ACC112 (cell line): ENCODE measurements at regions not wholly inside any gene's neighbourhood (a gene's known extent, or its start where the extent isn't known, plus 50 kb on each side); places are given as distances from the start of the nearest gene placed in this dataset.
"Not testable (repeated sequence)": the region's sequence is repeated elsewhere in the genome, so short reads cannot be mapped to it uniquely, and the experiment has no call there.

ENCODE experiments used
- H2AFZ ChIP-seq: fragments of 200-600 bp; sonication (generic); one replicate; pipeline ENCODE4 v1.6.0; 2017; ENCODE audit warnings: antibody characterized with exemption, low read length; ENCODE audit not compliant: unreplicated experiment
- H3K27ac ChIP-seq: fragments of 200-600 bp; sonication (generic); 2 replicates; pipeline ENCODE4 v1.5.1; 2014; ENCODE audit warnings: low read depth, mild to moderate bottlenecking, antibody characterized with exemption, low read length, moderate library complexity
- H3K27me3 ChIP-seq: fragments of 200-600 bp; sonication (generic); 2 replicates; pipeline ENCODE4 v1.6.1; 2014; ENCODE audit warnings: mild to moderate bottlenecking, antibody characterized with exemption, low read length, moderate library complexity, mixed read lengths; ENCODE audit not compliant: insufficient read depth
- H3K36me3 ChIP-seq: fragments of 200-600 bp; sonication (generic); 2 replicates; pipeline ENCODE4 v1.6.1; 2016; ENCODE audit warnings: mild to moderate bottlenecking, antibody characterized with exemption, low read length, moderate library complexity, mixed read lengths; ENCODE audit not compliant: insufficient read depth
- H3K4me1 ChIP-seq: fragments of 200-600 bp; sonication (generic); one replicate; pipeline ENCODE4 v1.6.1; 2016; ENCODE audit warnings: low read length, mixed read lengths; ENCODE audit not compliant: insufficient read depth, unreplicated experiment, control insufficient read depth
- H3K4me3 ChIP-seq: fragments of 200-600 bp; sonication (generic); 2 replicates; pipeline ENCODE4 v1.5.1; 2014; ENCODE audit warnings: mild to moderate bottlenecking, low read depth, low read length
- H3K79me2 ChIP-seq: fragments of 200-600 bp; sonication (generic); one replicate; pipeline ENCODE4 v1.6.0; 2016; ENCODE audit warnings: low read length; ENCODE audit not compliant: control insufficient read depth, unreplicated experiment, insufficient read depth

- Histone ChIP-seq H3K4me3 (no peak overlapping the region), H3K27me3 (no peaks in the 10 kb centered on the region), H3K36me3 (no peaks in the 10 kb centered on the region), H3K4me1 (peaks cover 5% of the 10 kb centered on the region), H2AFZ (no peak overlapping the region), H3K79me2 (no peaks in the 10 kb centered on the region), H3K27ac (no peak overlapping the region)
Measured at GRCh38 chr9:22815246-22815645, 368.6 kb downstream of the DMRTA1 start.

DNA sequence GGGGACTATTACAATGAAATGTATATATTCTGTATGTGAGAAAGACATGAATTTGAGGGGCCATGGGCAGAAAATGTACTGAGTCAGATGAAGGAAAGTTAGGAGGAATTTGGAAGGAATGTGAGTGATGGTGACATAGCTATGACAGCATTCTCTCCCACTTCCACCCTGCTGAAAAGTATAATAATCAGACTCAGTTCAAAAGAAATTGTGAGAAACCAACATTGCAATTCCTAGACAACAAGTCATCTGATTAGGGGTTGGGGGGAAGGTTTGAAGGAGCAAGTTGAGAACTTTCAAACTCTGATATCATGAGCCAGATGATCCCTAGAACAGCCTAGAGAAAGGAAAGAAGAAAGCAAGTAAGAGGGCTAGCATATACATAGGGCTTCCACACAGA, 370.6 kb downstream of the DMRTA1 start:
- no peaks in the 10 kb centered on the region for H3K27me3 ChIP-seq
- H2AFZ ChIP-seq, result no peak overlapping the region
- peaks cover 5% of the 10 kb centered on the region for H3K4me1 ChIP-seq
- H3K36me3 ChIP-seq, result no peaks in the 10 kb centered on the region
- H3K4me3 ChIP-seq, result no peak overlapping the region
- H3K79me2 ChIP-seq, result no peaks in the 10 kb centered on the region
- H3K27ac ChIP-seq, result no peak overlapping the region

DNA sequence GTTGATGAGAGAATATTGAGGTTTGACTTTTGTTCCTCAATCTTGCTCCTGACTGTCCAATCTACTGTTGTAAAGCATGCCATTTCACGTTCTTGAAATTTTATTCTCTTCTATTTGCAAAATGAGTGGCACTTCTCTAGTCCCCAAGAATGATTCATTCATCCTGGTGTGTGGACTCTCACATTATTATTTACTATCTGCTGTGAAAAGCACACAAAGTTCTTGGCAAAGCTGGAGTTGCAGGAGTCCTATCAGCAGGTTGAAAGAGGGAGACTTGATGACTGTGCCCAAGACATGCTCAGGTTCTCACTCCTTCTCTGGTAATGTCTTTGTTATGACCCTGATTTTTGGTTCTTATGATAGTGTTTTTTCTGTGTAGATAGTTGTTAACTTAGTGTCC, 382.6 kb downstream of the DMRTA1 start:
- Histone ChIP-seq H3K27me3 (no peaks in the 10 kb centered on the region), H3K4me3 (no peak overlapping the region), H2AFZ (no peak overlapping the region), H3K36me3 (no peaks in the 10 kb centered on the region), H3K79me2 (no peaks in the 10 kb centered on the region), H3K27ac (no peak overlapping the region), H3K4me1 (no peaks in the 10 kb centered on the region)

- H2AFZ ChIP-seq, result no peak overlapping the region
- no peaks in the 10 kb centered on the region for H3K79me2 ChIP-seq
Measured at GRCh38 chr9:22838266-22838665, 391.6 kb downstream of the DMRTA1 start.

DNA sequence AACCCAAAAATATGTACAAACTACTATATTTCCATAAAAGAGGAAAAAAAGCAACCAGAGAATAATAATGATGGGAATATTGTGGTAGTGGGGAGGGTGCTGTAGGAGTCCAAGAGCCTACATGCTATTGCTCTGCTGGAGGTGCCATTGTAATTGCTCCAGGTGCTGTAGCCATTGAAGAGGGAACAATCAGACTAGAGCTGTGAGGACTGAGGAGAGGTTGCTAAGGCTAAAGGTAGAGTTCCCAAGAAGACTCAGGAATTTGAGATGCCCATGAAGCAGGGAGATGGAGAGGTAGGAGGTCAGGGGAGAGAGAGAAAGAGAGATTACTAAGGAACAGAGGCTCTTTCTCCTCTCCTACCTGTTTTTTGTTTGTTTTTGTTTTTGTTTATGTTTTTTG, 394.0 kb downstream of the DMRTA1 start:
- Histone ChIP-seq H3K27me3 (no peaks in the 10 kb centered on the region), H2AFZ (no peak overlapping the region), H3K4me3 (no peak overlapping the region), H3K27ac (no peak overlapping the region), H3K4me1 (no peaks in the 10 kb centered on the region), H3K79me2 (no peaks in the 10 kb centered on the region), H3K36me3 (no peaks in the 10 kb centered on the region)

More at GRCh38 chr9:22838266-22838665, 391.6 kb downstream of the DMRTA1 start:
- Histone ChIP-seq H3K27me3 (no peaks in the 10 kb centered on the region), H3K27ac (no peak overlapping the region), H3K4me3 (no peak overlapping the region), H3K4me1 (no peaks in the 10 kb centered on the region), H3K36me3 (no peaks in the 10 kb centered on the region)

- H3K4me3 ChIP-seq, H3K27me3 ChIP-seq, H3K27ac ChIP-seq, H3K4me1 ChIP-seq, H3K36me3 ChIP-seq, H2AFZ ChIP-seq, H3K79me2 ChIP-seq: not testable (repeated sequence)
Measured at GRCh38 chr9:22845243-22845642, 398.6 kb downstream of the DMRTA1 start.

DNA sequence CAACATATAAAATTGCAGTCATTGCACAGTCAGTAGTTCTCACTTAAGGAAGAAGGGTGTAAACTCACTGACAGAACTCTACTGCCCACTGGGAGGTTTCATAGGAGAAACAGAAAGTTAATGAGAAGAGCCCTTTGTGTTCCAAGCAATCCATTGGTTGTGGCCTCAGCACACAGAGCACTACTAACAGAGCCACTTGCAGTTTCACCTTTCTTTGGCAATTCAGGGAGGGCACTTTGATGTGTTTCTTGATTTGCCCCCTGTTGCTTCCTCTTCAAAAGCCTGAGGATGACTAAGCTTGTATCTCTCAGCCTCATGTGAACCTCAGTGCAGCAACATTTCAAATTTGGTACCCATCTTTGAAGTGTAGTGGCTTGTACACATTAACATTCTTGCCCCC, 409.4 kb downstream of the DMRTA1 start:
- H3K27me3 ChIP-seq, result no peaks in the 10 kb centered on the region
- no peaks in the 10 kb centered on the region for H3K79me2 ChIP-seq
- no peak overlapping the region for H2AFZ ChIP-seq
- no peak overlapping the region for H3K4me3 ChIP-seq
- H3K36me3 ChIP-seq, result no peaks in the 10 kb centered on the region
- no peaks in the 10 kb centered on the region for H3K4me1 ChIP-seq
- no peak overlapping the region for H3K27ac ChIP-seq

DNA sequence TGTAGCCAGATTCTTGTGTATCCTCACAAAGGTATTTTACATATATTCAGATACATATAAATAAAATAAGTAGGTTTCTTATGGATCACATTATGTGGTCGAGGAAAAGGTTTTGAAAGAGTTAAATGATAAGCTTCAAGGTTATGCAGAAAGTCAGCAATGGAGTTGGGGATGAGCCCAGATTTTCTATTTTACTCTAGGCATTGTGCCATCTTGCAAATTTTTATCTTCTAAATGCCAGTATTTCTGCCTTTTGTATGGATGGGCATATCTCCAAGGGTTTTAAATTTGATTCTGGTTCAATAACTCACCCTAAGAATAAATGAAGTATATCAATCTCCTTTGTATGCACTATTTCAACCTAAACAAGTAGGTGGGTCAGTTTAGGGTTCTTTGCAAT, 410.7 kb downstream of the DMRTA1 start:
- Histone ChIP-seq H3K27ac (no peak overlapping the region), H3K36me3 (no peaks in the 10 kb centered on the region), H3K4me1 (no peaks in the 10 kb centered on the region), H2AFZ (no peak overlapping the region), H3K4me3 (no peak overlapping the region), H3K79me2 (no peaks in the 10 kb centered on the region), H3K27me3 (no peaks in the 10 kb centered on the region)

- Histone ChIP-seq H3K4me3 (no peak overlapping the region), H3K36me3 (no peaks in the 10 kb centered on the region), H3K27me3 (no peaks in the 10 kb centered on the region), H3K27ac (no peak overlapping the region), H2AFZ (no peak overlapping the region), H3K4me1 (no peaks in the 10 kb centered on the region), H3K79me2 (no peaks in the 10 kb centered on the region)
Measured at GRCh38 chr9:22863106-22863505, 416.5 kb downstream of the DMRTA1 start.

GRCh38 chr9:22863736-22864135, 417.1 kb downstream of the DMRTA1 start:
- Histone ChIP-seq H3K36me3 (no peaks in the 10 kb centered on the region), H3K27me3 (no peaks in the 10 kb centered on the region), H3K79me2 (no peaks in the 10 kb centered on the region), H2AFZ (no peak overlapping the region), H3K4me3 (no peak overlapping the region), H3K27ac (no peak overlapping the region), H3K4me1 (no peaks in the 10 kb centered on the region)

- Histone ChIP-seq H3K27me3 (no peaks in the 10 kb centered on the region), H2AFZ (no peak overlapping the region), H3K27ac (no peak overlapping the region), H3K36me3 (no peaks in the 10 kb centered on the region), H3K4me1 (no peaks in the 10 kb centered on the region), H3K79me2 (no peaks in the 10 kb centered on the region), H3K4me3 (no peak overlapping the region)
Measured at GRCh38 chr9:22893196-22893843, 446.7 kb downstream of the DMRTA1 start.
